SK-N-SH (cell line): ENCODE measurements at regions not wholly inside any gene's neighbourhood (a gene's known extent, or its start where the extent isn't known, plus 50 kb on each side); places are given as distances from the start of the nearest gene placed in this dataset.

Experiments used
- CHD2 ChIP-seq: fragments of 150-350 bp; IDR thresholded peaks from 2 replicates; pipeline ENCODE4 v1.6.1; 2018; ENCODE audit warnings: low read length; ENCODE audit not compliant: partially characterized antibody
- CTCF ChIP-seq: fragments of 200-600 bp; sonication (generic); IDR thresholded peaks from 2 replicates; pipeline ENCODE4 v1.6.1; 2017; ENCODE audit warnings: antibody characterized with exemption, mild to moderate bottlenecking, moderate library complexity
- EP300 ChIP-seq, 2 experiments: IDR thresholded peaks; 2 replicates each; pipeline versions ENCODE4 v1.4.0 to v1.6.1; 2012; ENCODE audit warnings: borderline replicate concordance in 1 of 2, low read depth in 1 of 2, low read length in 1 of 2
- EZH2phosphoT487 ChIP-seq: fragments of 200-600 bp; sonication (generic); IDR thresholded peaks from 2 replicates; pipeline ENCODE4 v1.6.1; 2017; ENCODE audit warnings: low read depth, mixed run types, mild to moderate bottlenecking, antibody characterized with exemption, moderate library complexity, borderline replicate concordance
- MAX ChIP-seq: IDR thresholded peaks from 2 replicates; pipeline ENCODE4 v1.4.0; 2012; ENCODE audit warnings: low read depth
- POLR2AphosphoS5 ChIP-seq: IDR thresholded peaks from 2 replicates; pipeline ENCODE4 v1.6.1; 2012; ENCODE audit warnings: low read depth, low read length
- RAD21 ChIP-seq: IDR thresholded peaks from 2 replicates; pipeline ENCODE4 v1.6.1; 2012; ENCODE audit warnings: mild to moderate bottlenecking, low read length
- RCOR1 ChIP-seq: fragments of 150-350 bp; IDR thresholded peaks from 2 replicates; pipeline ENCODE4 v1.6.1; 2017; ENCODE audit warnings: antibody characterized with exemption, low read length
- RXRA ChIP-seq: IDR thresholded peaks from 2 replicates; pipeline ENCODE4 v1.4.0; 2012; ENCODE audit warnings: low read depth, mild to moderate bottlenecking, borderline replicate concordance
- TEAD4 ChIP-seq: IDR thresholded peaks from 2 replicates; pipeline ENCODE4 v1.4.0; 2012; ENCODE audit warnings: mild to moderate bottlenecking, borderline replicate concordance; ENCODE audit not compliant: insufficient read depth
- USF2 ChIP-seq: fragments of 150-350 bp; IDR thresholded peaks from 2 replicates; pipeline ENCODE4 v1.6.1; 2017; ENCODE audit warnings: antibody characterized with exemption, low read length, low read depth, borderline replicate concordance
- YY1 ChIP-seq: IDR thresholded peaks from 2 replicates; pipeline ENCODE4 v1.4.0; 2012; ENCODE audit warnings: low read depth, mild to moderate bottlenecking
- ZBTB33 ChIP-seq: IDR thresholded peaks from 2 replicates; pipeline ENCODE4 v1.4.0; 2012; ENCODE audit warnings: low read depth, borderline replicate concordance

GRCh38 chr16:26546573-26546972 lies 520.2 kb upstream of the C16orf82 start:
- no peak for TF ChIP-seq YY1
- no peak for TF ChIP-seq POLR2AphosphoS5
- TF ChIP-seq EP300 (IDR thresholded peaks at IDR 0.05; ENCODE audit: borderline replicate concordance in 1 of 2, low read depth in 1 of 2, low read length in 1 of 2): no peak
- no peak for TF ChIP-seq CTCF
- TF ChIP-seq ZBTB33: no peak
- TF ChIP-seq RCOR1: no peak
- no peak for TF ChIP-seq CHD2
- TF ChIP-seq TEAD4: no peak
- no peak for TF ChIP-seq RAD21
- TF ChIP-seq RXRA: no peak
- TF ChIP-seq USF2: no peak
- no peak for TF ChIP-seq EZH2phosphoT487
- no peak for TF ChIP-seq MAX
